Transverse colon (tissue), 4 donors: ENCODE measurements at regions not wholly inside any gene's neighbourhood (a gene's known extent, or its start where the extent isn't known, plus 50 kb on each side); places are given as distances from the start of the nearest gene placed in this dataset.

Source experiments
- DNase-seq: peaks from one replicate; pipeline ENCODE4 v3.0.0-alpha.2; 2019
- H3K27ac ChIP-seq, 4 donors: fragments of 200-600 bp; sonication (generic); 2 replicates each; pipeline ENCODE4 v1.5.1; 2016 to 2018; ENCODE audit warnings: inconsistent platforms in 4 of 4
- H3K27me3 ChIP-seq: fragments of 200-600 bp; sonication (generic); 2 replicates; pipeline ENCODE4 v1.5.1; 2017; ENCODE audit warnings: inconsistent platforms
- H3K36me3 ChIP-seq, 4 donors: fragments of 200-600 bp; sonication (generic); 2 replicates each; pipeline ENCODE4 v1.5.1; 2017 to 2019; ENCODE audit warnings: inconsistent platforms in 4 of 4
- H3K4me1 ChIP-seq, 4 donors: fragments of 200-600 bp; sonication (generic); 2 replicates each; pipeline ENCODE4 v1.5.1; 2017 to 2020; ENCODE audit warnings: inconsistent platforms in 4 of 4
- H3K4me3 ChIP-seq, 4 donors: fragments of 200-600 bp; sonication (generic); 1 replicate in 1 of 4; 2 replicates in 3 of 4; pipeline versions ENCODE4 v1.5.1 to v1.6.1; 2017 to 2019; ENCODE audit warnings: inconsistent platforms in 4 of 4
- H3K9me3 ChIP-seq, 2 donors: fragments of 200-600 bp; sonication (generic); 2 replicates each; pipeline ENCODE4 v1.5.1; 2017 to 2019; ENCODE audit warnings: inconsistent platforms in 2 of 2
- CTCF ChIP-seq, 5 experiments: fragments of 200-600 bp in 3 of 5; fragments of 450-650 bp in 2 of 5; sonication (generic) in 3 of 5; IDR thresholded peaks; 1 replicate in 2 of 5; 2 replicates in 3 of 5; pipeline ENCODE4 v1.5.1; 2016 to 2017; ENCODE audit warnings: antibody characterized with exemption in 5 of 5, inconsistent platforms in 3 of 5, mild to moderate bottlenecking in 2 of 5, moderate library complexity in 1 of 5
- EP300 ChIP-seq: sonication (generic); formaldehyde crosslinking; IDR thresholded peaks from one replicate; pipeline ENCODE4 v1.6.1; 2017; ENCODE audit warnings: antibody characterized with exemption, low read depth
- POLR2A ChIP-seq: fragments of 450-650 bp; IDR thresholded peaks from one replicate; pipeline ENCODE4 v1.6.1; 2016; ENCODE audit warnings: antibody characterized with exemption, mild to moderate bottlenecking, moderate library complexity
- POLR2AphosphoS5 ChIP-seq, 3 donors: sonication (generic); formaldehyde crosslinking; IDR thresholded peaks; one replicate each; pipeline ENCODE4 v1.6.1; 2016; ENCODE audit warnings: antibody characterized with exemption in 3 of 3
- WGBS, 2 donors: methylation state at CpG; one replicate each; pipeline ENCODE4 v1.1.5; 2018; ENCODE audit warnings: low coverage in 1 of 2; 5-methylcytosine and 5-hydroxymethylcytosine counted together
- in situ Hi-C, 4 donors: fragments of 200-750 bp; cut with MboI; loops; one replicate each; pipeline versions ENCODE4 v1.15.0 to v1.15.1; 2017; ENCODE audit warnings: low sequenced_read_pairs in 3 of 4, low pct_ligation_motif_present in 1 of 4, low pct_unique_long_range_greater_than_20kb in 1 of 4
- intact Hi-C: fragments of 100-400 bp; cut with DNase I; formaldehyde crosslinking; loops from one replicate; pipeline ENCODE4 v1.15.1; 2023; ENCODE audit warnings: low total_unique reads

- 57% methylated on average over 2 of the region's 2 CpGs; no CpG with 5 or more reads in 1 of the 2 donors for WGBS, 2 donors
- Histone ChIP-seq H3K27ac (no peak overlapping the region), H3K4me3 (no peak overlapping the region), H3K36me3 (no peaks in the 10 kb centered on the region), H3K27me3 (no peaks in the 10 kb centered on the region), H3K9me3 (no peaks in the 10 kb centered on the region), H3K4me1 (no peaks in the 10 kb centered on the region)
- no peak for DNase-seq
- TF ChIP-seq EP300, result no peak
- TF ChIP-seq POLR2A, result no peak
- no peak for TF ChIP-seq CTCF (IDR thresholded peaks at IDR 0.05)
- TF ChIP-seq POLR2AphosphoS5 (IDR thresholded peaks at IDR 0.05), result no peak
- intact Hi-C loops (no loop called here), in situ Hi-C loops (no loop called here)
Measured at GRCh38 chr20:21632735-21633053, 72.8 kb upstream of the PAX1 start.

DNA sequence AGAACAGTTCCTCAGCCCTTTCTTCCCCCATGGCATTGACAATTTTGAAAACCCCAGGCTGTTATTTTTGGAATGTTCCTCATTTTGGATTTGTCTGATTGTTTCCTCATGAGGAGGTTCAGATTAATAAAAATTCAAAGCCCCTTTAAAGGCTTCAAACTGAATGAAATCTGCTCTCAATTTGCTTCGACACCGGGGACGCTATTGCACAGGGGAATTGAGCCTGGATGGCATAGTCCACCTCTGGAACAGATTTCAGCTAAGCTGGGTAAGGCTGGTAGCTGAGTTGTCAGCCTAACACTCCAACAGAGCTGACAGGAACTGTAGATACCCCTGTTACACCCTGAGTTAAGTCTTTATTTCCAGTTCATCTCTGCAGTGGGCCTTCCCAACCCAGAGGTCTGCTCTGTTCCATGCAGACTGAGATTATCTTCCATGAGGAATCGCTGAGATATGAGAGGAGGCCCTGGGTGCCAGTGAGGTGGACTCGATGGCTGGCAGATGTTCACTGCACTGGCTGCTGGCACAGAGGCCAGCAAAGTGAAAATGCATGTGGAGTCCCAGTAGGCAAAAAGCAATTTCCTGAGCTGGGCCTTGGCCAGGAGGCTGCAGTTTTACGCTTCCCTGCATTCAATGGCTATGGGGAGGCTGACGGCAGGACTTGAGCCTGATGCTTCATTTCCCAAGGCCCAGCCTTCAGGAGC, 73.3 kb upstream of the PAX1 start:
- Histone ChIP-seq H3K36me3 (no peaks in the 10 kb centered on the region), H3K27ac (no peak overlapping the region), H3K4me3 (no peak overlapping the region), H3K27me3 (no peaks in the 10 kb centered on the region), H3K9me3 (no peaks in the 10 kb centered on the region), H3K4me1 (no peaks in the 10 kb centered on the region)
- 71 to 76% methylated on average over 5 to 7 of the region's 7 CpGs for WGBS, 2 donors
- in situ Hi-C loops (no loop called here), intact Hi-C loops (no loop called here)
- no peak for TF ChIP-seq CTCF (IDR thresholded peaks at IDR 0.05)
- TF ChIP-seq POLR2AphosphoS5 (IDR thresholded peaks at IDR 0.05), result no peak
- no peak for TF ChIP-seq POLR2A
- TF ChIP-seq EP300, result no peak
- DNase-seq, result no peak

DNA sequence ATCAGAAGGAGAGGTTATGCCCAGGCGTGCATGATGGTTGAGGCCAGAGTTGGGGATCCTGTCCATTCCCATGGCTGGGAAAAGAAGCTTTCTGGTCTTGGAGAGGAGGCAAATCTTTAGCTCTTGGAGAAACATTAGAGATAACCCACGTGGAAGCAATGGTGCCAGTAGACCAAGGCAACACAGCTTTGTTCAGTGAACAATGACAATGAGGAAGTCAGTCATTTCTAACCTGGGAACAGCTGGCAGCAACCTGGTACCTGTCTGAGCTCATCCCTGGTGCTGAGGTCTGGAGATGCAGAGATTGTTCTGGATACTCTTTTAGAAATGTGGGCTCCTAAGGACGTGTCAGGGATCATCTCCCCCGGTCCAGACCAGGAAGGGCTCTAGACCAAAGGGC, 76.7 kb upstream of the PAX1 start:
- in situ Hi-C loops (no loop called here), intact Hi-C loops (no loop called here)
- Histone ChIP-seq H3K4me1 (no peaks in the 10 kb centered on the region), H3K9me3 (no peaks in the 10 kb centered on the region), H3K27me3 (no peaks in the 10 kb centered on the region), H3K36me3 (no peaks in the 10 kb centered on the region), H3K4me3 (no peak overlapping the region), H3K27ac (no peak overlapping the region)
- no peak for DNase-seq
- 59% methylated on average over 3 to 4 of the region's 4 CpGs for WGBS, 2 donors
- no peak for TF ChIP-seq CTCF (IDR thresholded peaks at IDR 0.05)
- TF ChIP-seq POLR2AphosphoS5 (IDR thresholded peaks at IDR 0.05), result no peak
- no peak for TF ChIP-seq POLR2A
- no peak for TF ChIP-seq EP300

GRCh38 chr20:21623781-21624094, 81.7 kb upstream of the PAX1 start:
- H3K27me3 ChIP-seq, result peaks cover 6% of the 10 kb centered on the region
- TF ChIP-seq EP300 (no peak), CTCF (IDR thresholded peaks at IDR 0.05) (no peak), POLR2AphosphoS5 (IDR thresholded peaks at IDR 0.05) (no peak), POLR2A (no peak)
- no peak overlapping the region for H3K27ac ChIP-seq
- intact Hi-C loops, result no loop called here
- H3K4me3 ChIP-seq, result no peak overlapping the region
- WGBS, 2 donors, result 81 to 100% methylated on average over 1 of the region's 1 CpG
- H3K4me1 ChIP-seq, result no peaks in the 10 kb centered on the region
- no peak for DNase-seq
- no peaks in the 10 kb centered on the region for H3K9me3 ChIP-seq
- in situ Hi-C loops, result no loop called here
- H3K36me3 ChIP-seq, result no peaks in the 10 kb centered on the region
